SK-N-SH treated with all-trans-retinoic acid at 6 μM for 48 hours (cell line): ENCODE measurements at regions not wholly inside any gene's neighbourhood (a gene's known extent, or its start where the extent isn't known, plus 50 kb on each side); places are given as distances from the start of the nearest gene placed in this dataset.

ENCODE experiments used
- ATAC-seq: fragments of 200-7000 bp; cut with Tn5 transposase; 3 replicates; pipeline ENCODE4 v1.9.1; 2020; ENCODE audit warnings: mild to moderate bottlenecking, moderate library complexity
- ARNTL ChIP-seq: fragments of 450-650 bp; formaldehyde crosslinking; IDR thresholded peaks from 2 replicates; pipeline ENCODE4 v1.5.0; 2020; ENCODE audit warnings: low read depth, mild to moderate bottlenecking, moderate library complexity, borderline replicate concordance
- BACH2 ChIP-seq: fragments of 250-450 bp; sonication (Bioruptor Pico); IDR thresholded peaks from 2 replicates; pipeline ENCODE4 v1.9.0; 2021; ENCODE audit warnings: mild to moderate bottlenecking, borderline replicate concordance
- CSDC2 ChIP-seq: fragments of 250-450 bp; sonication (Bioruptor Pico); IDR thresholded peaks from 2 replicates; pipeline ENCODE4 v1.5.0; 2020; ENCODE audit warnings: mild to moderate bottlenecking, moderate library complexity
- ESRRG ChIP-seq: fragments of 250-450 bp; sonication (Bioruptor Pico); IDR thresholded peaks from 2 replicates; pipeline ENCODE4 v1.6.1; 2021; ENCODE audit warnings: mild to moderate bottlenecking
- GLIS3 ChIP-seq: fragments of 250-450 bp; sonication (Bioruptor Pico); IDR thresholded peaks from 2 replicates; pipeline ENCODE4 v1.5.0; 2020; ENCODE audit warnings: mild to moderate bottlenecking, moderate library complexity
- ISL1 ChIP-seq: fragments of 250-450 bp; sonication (Bioruptor Pico); IDR thresholded peaks from 2 replicates; pipeline ENCODE4 v2.1.2; 2022; ENCODE audit warnings: mild to moderate bottlenecking, moderate library complexity
- OSR1 ChIP-seq: fragments of 250-450 bp; sonication (Bioruptor Pico); IDR thresholded peaks from 2 replicates; pipeline ENCODE4 v1.8.0; 2022; ENCODE audit warnings: moderate library complexity, mild to moderate bottlenecking, inconsistent platforms
- PPARA ChIP-seq: fragments of 250-450 bp; sonication (Bioruptor Pico); IDR thresholded peaks from 2 replicates; pipeline ENCODE4 v1.5.0; 2020; ENCODE audit warnings: mild to moderate bottlenecking, borderline replicate concordance
- RARB ChIP-seq: fragments of 250-450 bp; sonication (Bioruptor Pico); IDR thresholded peaks from 2 replicates; pipeline ENCODE4 v1.8.0; 2021; ENCODE audit warnings: mild to moderate bottlenecking, moderate library complexity
- SNAI2 ChIP-seq: fragments of 250-450 bp; sonication (Bioruptor Pico); IDR thresholded peaks from 2 replicates; pipeline ENCODE4 v1.5.0; 2020; ENCODE audit warnings: mild to moderate bottlenecking, moderate library complexity
- TCF4 ChIP-seq: fragments of 250-450 bp; sonication (Bioruptor Pico); IDR thresholded peaks from 2 replicates; pipeline ENCODE4 v1.8.0; 2021; ENCODE audit warnings: mild to moderate bottlenecking, moderate library complexity, borderline replicate concordance
- TOX ChIP-seq: fragments of 250-450 bp; sonication (Bioruptor Pico); IDR thresholded peaks from 2 replicates; pipeline ENCODE4 v1.8.0; 2021; ENCODE audit warnings: mild to moderate bottlenecking, moderate library complexity, borderline replicate concordance
- TSHZ2 ChIP-seq: fragments of 250-450 bp; sonication (Bioruptor Pico); IDR thresholded peaks from 2 replicates; pipeline ENCODE4 v1.5.0; 2020; ENCODE audit warnings: mild to moderate bottlenecking, moderate library complexity
- ZC3H10 ChIP-seq: fragments of 250-450 bp; sonication (Bioruptor Pico); IDR thresholded peaks from 2 replicates; pipeline ENCODE4 v1.5.1; 2021; ENCODE audit warnings: mild to moderate bottlenecking, moderate library complexity
- ZFP3 ChIP-seq: fragments of 250-450 bp; sonication (Bioruptor Pico); IDR thresholded peaks from 2 replicates; pipeline ENCODE4 v1.5.0; 2020; ENCODE audit warnings: mild to moderate bottlenecking, moderate library complexity
- ZFP30 ChIP-seq: fragments of 450-650 bp; formaldehyde crosslinking; IDR thresholded peaks from 2 replicates; pipeline ENCODE4 v1.5.0; 2022; ENCODE audit warnings: mild to moderate bottlenecking, moderate library complexity
- ZNF565 ChIP-seq: fragments of 450-650 bp; formaldehyde crosslinking; conservative IDR thresholded peaks from 2 replicates; pipeline ENCODE4 v1.5.0; 2020; ENCODE audit warnings: low read depth, mild to moderate bottlenecking, moderate library complexity
- ZNF70 ChIP-seq: fragments of 450-650 bp; formaldehyde crosslinking; IDR thresholded peaks from 2 replicates; pipeline ENCODE4 v1.5.0; 2020; ENCODE audit warnings: mild to moderate bottlenecking, moderate library complexity
- ZNF8 ChIP-seq: fragments of 450-650 bp; formaldehyde crosslinking; IDR thresholded peaks from 2 replicates; pipeline ENCODE4 v1.5.0; 2020; ENCODE audit warnings: mild to moderate bottlenecking, moderate library complexity
- TF ChIP-seq, protein P1 (sequence below): fragments of 250-450 bp; sonication (Bioruptor Pico); IDR thresholded peaks from 2 replicates; pipeline ENCODE4 v1.5.1; 2021; ENCODE audit warnings: mild to moderate bottlenecking, moderate library complexity
- TF ChIP-seq, protein P2 (sequence below): fragments of 250-450 bp; sonication (Bioruptor Pico); IDR thresholded peaks from 2 replicates; pipeline ENCODE4 v1.5.1; 2020; ENCODE audit warnings: low read depth, mild to moderate bottlenecking, moderate library complexity
- TF ChIP-seq, protein P3 (sequence below): fragments of 250-450 bp; sonication (Bioruptor Pico); IDR thresholded peaks from 2 replicates; pipeline ENCODE4 v1.8.0; 2021; ENCODE audit warnings: low read depth, mild to moderate bottlenecking, moderate library complexity, borderline replicate concordance
- TF ChIP-seq, protein P4 (sequence below): fragments of 250-450 bp; sonication (Bioruptor Pico); IDR thresholded peaks from 2 replicates; pipeline ENCODE4 v1.8.0; 2020; ENCODE audit warnings: mild to moderate bottlenecking, moderate library complexity, borderline replicate concordance

GRCh38 chr13:40158757-40159156 is 503.3 kb downstream of the COG6 start:
- no peak for ATAC-seq
- TF ChIP-seq, protein P1, sequence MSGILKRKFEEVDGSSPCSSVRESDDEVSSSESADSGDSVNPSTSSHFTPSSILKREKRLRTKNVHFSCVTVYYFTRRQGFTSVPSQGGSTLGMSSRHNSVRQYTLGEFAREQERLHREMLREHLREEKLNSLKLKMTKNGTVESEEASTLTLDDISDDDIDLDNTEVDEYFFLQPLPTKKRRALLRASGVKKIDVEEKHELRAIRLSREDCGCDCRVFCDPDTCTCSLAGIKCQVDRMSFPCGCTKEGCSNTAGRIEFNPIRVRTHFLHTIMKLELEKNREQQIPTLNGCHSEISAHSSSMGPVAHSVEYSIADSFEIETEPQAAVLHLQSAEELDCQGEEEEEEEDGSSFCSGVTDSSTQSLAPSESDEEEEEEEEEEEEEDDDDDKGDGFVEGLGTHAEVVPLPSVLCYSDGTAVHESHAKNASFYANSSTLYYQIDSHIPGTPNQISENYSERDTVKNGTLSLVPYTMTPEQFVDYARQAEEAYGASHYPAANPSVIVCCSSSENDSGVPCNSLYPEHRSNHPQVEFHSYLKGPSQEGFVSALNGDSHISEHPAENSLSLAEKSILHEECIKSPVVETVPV (CRISPR knock-in tag) = no peak
- no peak for TF ChIP-seq ZFP3 (CRISPR knock-in tag)
- TF ChIP-seq GLIS3 (CRISPR knock-in tag) = no peak
- TF ChIP-seq CSDC2 (CRISPR knock-in tag) = no peak
- no peak for TF ChIP-seq BACH2 (CRISPR knock-in tag)
- no peak for TF ChIP-seq ZNF565 (CRISPR knock-in tag)
- no peak for TF ChIP-seq ZC3H10 (CRISPR knock-in tag)
- TF ChIP-seq TCF4 = no peak
- no peak for TF ChIP-seq RARB (CRISPR knock-in tag)
- TF ChIP-seq ZNF70 (CRISPR knock-in tag) = no peak

DNA sequence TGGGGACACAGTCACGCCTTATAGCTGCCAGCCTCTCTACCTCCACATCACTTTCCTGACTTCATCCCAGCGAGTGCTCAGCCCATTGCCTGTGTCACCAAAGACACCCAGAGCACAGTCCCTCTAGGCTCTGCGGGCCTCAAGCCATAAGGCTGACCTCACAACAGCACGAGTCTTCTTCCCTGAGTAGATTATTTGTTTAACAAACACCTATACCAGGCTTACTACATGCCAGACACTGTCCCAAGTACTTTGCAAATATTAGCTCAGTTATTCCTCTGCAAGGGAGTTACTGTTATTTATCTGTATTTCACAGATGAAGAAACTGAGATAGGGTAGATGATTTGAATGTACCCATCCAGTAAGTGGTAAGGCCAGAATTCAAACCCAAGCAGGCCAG is 504.3 kb downstream of the COG6 start:
- ATAC-seq = no peak
- TF ChIP-seq, protein P2, sequence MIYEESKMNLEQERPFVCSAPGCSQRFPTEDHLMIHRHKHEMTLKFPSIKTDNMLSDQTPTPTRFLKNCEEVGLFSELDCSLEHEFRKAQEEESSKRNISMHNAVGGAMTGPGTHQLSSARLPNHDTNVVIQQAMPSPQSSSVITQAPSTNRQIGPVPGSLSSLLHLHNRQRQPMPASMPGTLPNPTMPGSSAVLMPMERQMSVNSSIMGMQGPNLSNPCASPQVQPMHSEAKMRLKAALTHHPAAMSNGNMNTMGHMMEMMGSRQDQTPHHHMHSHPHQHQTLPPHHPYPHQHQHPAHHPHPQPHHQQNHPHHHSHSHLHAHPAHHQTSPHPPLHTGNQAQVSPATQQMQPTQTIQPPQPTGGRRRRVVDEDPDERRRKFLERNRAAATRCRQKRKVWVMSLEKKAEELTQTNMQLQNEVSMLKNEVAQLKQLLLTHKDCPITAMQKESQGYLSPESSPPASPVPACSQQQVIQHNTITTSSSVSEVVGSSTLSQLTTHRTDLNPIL (CRISPR knock-in tag) = no peak
- TF ChIP-seq ARNTL (CRISPR knock-in tag) (no peak), TOX (no peak), TCF4 (no peak), SNAI2 (CRISPR knock-in tag) (no peak), ZNF8 (CRISPR knock-in tag) (no peak)

- ATAC-seq = no peak
- TF ChIP-seq, protein P3, sequence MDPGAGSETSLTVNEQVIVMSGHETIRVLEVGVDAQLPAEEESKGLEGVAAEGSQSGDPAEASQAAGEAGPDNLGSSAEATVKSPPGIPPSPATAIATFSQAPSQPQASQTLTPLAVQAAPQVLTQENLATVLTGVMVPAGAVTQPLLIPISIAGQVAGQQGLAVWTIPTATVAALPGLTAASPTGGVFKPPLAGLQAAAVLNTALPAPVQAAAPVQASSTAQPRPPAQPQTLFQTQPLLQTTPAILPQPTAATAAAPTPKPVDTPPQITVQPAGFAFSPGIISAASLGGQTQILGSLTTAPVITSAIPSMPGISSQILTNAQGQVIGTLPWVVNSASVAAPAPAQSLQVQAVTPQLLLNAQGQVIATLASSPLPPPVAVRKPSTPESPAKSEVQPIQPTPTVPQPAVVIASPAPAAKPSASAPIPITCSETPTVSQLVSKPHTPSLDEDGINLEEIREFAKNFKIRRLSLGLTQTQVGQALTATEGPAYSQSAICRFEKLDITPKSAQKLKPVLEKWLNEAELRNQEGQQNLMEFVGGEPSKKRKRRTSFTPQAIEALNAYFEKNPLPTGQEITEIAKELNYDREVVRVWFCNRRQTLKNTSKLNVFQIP (CRISPR knock-in tag) = no peak
- TF ChIP-seq TSHZ2 (CRISPR knock-in tag) (no peak), OSR1 (CRISPR knock-in tag) (no peak), ZC3H10 (CRISPR knock-in tag) (no peak), ZFP30 (CRISPR knock-in tag) (no peak), ZFP3 (CRISPR knock-in tag) (no peak), GLIS3 (CRISPR knock-in tag) (no peak), TCF4 (no peak), CSDC2 (CRISPR knock-in tag) (no peak)
- TF ChIP-seq, protein P1 (CRISPR knock-in tag) = no peak
Observed at GRCh38 chr13:40160618-40161350, 505.3 kb downstream of the COG6 start.

DNA sequence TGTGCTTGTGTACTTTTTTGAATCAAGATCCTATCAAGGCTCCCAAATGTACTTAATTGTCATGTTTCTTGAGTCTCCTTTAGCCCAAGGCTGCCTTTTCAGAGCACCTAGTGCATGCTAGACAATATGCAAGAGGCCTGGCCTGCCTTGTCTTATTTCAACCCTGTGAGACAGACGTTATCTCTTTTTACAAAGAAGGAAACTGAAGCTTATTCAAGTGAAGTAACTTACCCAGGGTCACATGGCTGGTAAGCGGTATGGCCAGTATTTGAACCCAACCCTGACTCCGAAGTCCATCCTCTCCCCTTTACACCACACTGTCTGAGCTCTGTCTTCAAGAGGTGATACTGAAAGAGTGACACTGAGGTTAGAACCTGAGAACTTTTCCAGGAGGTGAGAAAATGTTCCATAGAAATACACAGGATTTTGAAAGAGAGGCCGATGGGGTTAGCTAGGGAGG is 505.1 kb downstream of the FOXO1 start:
- no peak for ATAC-seq
- TF ChIP-seq, protein P3 (CRISPR knock-in tag) = no peak
- TF ChIP-seq ARNTL (CRISPR knock-in tag) (no peak), TOX (no peak), PPARA (CRISPR knock-in tag) (no peak), ZNF70 (CRISPR knock-in tag) (no peak), ESRRG (CRISPR knock-in tag) (no peak), ZNF8 (CRISPR knock-in tag) (no peak), SNAI2 (CRISPR knock-in tag) (no peak), ISL1 (no peak), OSR1 (CRISPR knock-in tag) (no peak)
- TF ChIP-seq, protein P4, sequence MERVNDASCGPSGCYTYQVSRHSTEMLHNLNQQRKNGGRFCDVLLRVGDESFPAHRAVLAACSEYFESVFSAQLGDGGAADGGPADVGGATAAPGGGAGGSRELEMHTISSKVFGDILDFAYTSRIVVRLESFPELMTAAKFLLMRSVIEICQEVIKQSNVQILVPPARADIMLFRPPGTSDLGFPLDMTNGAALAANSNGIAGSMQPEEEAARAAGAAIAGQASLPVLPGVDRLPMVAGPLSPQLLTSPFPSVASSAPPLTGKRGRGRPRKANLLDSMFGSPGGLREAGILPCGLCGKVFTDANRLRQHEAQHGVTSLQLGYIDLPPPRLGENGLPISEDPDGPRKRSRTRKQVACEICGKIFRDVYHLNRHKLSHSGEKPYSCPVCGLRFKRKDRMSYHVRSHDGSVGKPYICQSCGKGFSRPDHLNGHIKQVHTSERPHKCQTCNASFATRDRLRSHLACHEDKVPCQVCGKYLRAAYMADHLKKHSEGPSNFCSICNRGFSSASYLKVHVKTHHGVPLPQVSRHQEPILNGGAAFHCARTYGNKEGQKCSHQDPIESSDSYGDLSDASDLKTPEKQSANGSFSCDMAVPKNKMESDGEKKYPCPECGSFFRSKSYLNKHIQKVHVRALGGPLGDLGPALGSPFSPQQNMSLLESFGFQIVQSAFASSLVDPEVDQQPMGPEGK (CRISPR knock-in tag) = no peak
